OCI-LY1 (cell line): ENCODE measurements at regions not wholly inside any gene's neighbourhood (a gene's known extent, or its start where the extent isn't known, plus 50 kb on each side); places are given as distances from the start of the nearest gene placed in this dataset.
"Not testable (repeated sequence)": the region's sequence is repeated elsewhere in the genome, so short reads cannot be mapped to it uniquely, and the experiment has no call there.

ENCODE experiments used
- H2AFZ ChIP-seq: fragments of 200-600 bp; sonication (generic), shearing (Covaris generic); 2 replicates; pipeline ENCODE4 v1.6.0; 2014; ENCODE audit warnings: antibody characterized with exemption, mild to moderate bottlenecking, low read length
- H3F3A ChIP-seq: fragments of 200-600 bp; sonication (generic), shearing (Covaris generic); 2 replicates; pipeline ENCODE4 v1.6.0; 2014; ENCODE audit warnings: mild to moderate bottlenecking, antibody characterized with exemption, low read length, moderate library complexity; ENCODE audit not compliant: insufficient read depth
- H3K27ac ChIP-seq: fragments of 200-600 bp; sonication (generic); 2 replicates; pipeline ENCODE4 v1.5.1; 2014; ENCODE audit warnings: low read length, mixed run types, mild to moderate bottlenecking, low read depth; ENCODE audit not compliant: poor library complexity, severe bottlenecking
- H3K27me3 ChIP-seq: fragments of 200-600 bp; sonication (generic); 2 replicates; pipeline ENCODE4 v1.6.0; 2014; ENCODE audit warnings: antibody characterized with exemption, mild to moderate bottlenecking, low read length, moderate library complexity; ENCODE audit not compliant: insufficient read depth
- H3K36me3 ChIP-seq: fragments of 200-600 bp; sonication (generic); 2 replicates; pipeline ENCODE4 v1.6.1; 2014; ENCODE audit warnings: mild to moderate bottlenecking, antibody characterized with exemption, low read length, moderate library complexity, mixed read lengths; ENCODE audit not compliant: insufficient read depth
- H3K4me1 ChIP-seq: fragments of 200-600 bp; sonication (generic); 2 replicates; pipeline ENCODE4 v1.5.1; 2014; ENCODE audit warnings: mild to moderate bottlenecking, low read length, moderate library complexity; ENCODE audit not compliant: insufficient read depth, severe bottlenecking
- H3K4me2 ChIP-seq: fragments of 200-600 bp; sonication (generic), shearing (Covaris generic); 2 replicates; pipeline ENCODE4 v1.6.1; 2014; ENCODE audit warnings: low read length
- H3K4me3 ChIP-seq: fragments of 200-600 bp; sonication (generic); 2 replicates; pipeline ENCODE4 v1.5.1; 2014; ENCODE audit warnings: low read length, low read depth, mild to moderate bottlenecking, mixed read lengths; ENCODE audit not compliant: poor library complexity, severe bottlenecking
- H3K79me2 ChIP-seq: fragments of 200-600 bp; shearing (Covaris generic); 2 replicates; pipeline ENCODE4 v1.6.1; 2016; ENCODE audit warnings: mixed run types, low read length, mixed read lengths; ENCODE audit not compliant: insufficient read depth
- H3K9ac ChIP-seq: fragments of 200-600 bp; sonication (generic), shearing (Covaris generic); 2 replicates; pipeline ENCODE4 v1.6.1; 2014; ENCODE audit warnings: mild to moderate bottlenecking, low read length, mixed read lengths
- H3K9me2 ChIP-seq: fragments of 200-600 bp; sonication (generic), shearing (Covaris generic); 2 replicates; pipeline ENCODE4 v1.6.1; 2014; ENCODE audit warnings: low read depth, mild to moderate bottlenecking, low read length, mixed read lengths
- H3K9me3 ChIP-seq: fragments of 200-600 bp; shearing (Covaris generic); 2 replicates; pipeline ENCODE4 v1.6.1; 2014; ENCODE audit warnings: low read length, mixed read lengths
- H4K20me1 ChIP-seq: fragments of 200-600 bp; sonication (generic), shearing (Covaris generic); 2 replicates; pipeline ENCODE4 v1.6.0; 2016; ENCODE audit warnings: mild to moderate bottlenecking, low read length; ENCODE audit not compliant: insufficient read depth
- EZH2 ChIP-seq: fragments of 200-600 bp; sonication (generic), shearing (Covaris generic); IDR thresholded peaks from 2 replicates; pipeline ENCODE4 v1.8.0; 2017; ENCODE audit warnings: borderline replicate concordance, mixed run types, mild to moderate bottlenecking, antibody characterized with exemption, low read length, moderate library complexity, mixed read lengths
- TF ChIP-seq, protein P1 (sequence below): fragments of 200-600 bp; sonication (generic), shearing (Covaris generic); IDR thresholded peaks from 2 replicates; pipeline ENCODE4 v1.5.1; 2017; ENCODE audit warnings: mild to moderate bottlenecking, antibody characterized with exemption, low read length, moderate library complexity, mixed read lengths

DNA sequence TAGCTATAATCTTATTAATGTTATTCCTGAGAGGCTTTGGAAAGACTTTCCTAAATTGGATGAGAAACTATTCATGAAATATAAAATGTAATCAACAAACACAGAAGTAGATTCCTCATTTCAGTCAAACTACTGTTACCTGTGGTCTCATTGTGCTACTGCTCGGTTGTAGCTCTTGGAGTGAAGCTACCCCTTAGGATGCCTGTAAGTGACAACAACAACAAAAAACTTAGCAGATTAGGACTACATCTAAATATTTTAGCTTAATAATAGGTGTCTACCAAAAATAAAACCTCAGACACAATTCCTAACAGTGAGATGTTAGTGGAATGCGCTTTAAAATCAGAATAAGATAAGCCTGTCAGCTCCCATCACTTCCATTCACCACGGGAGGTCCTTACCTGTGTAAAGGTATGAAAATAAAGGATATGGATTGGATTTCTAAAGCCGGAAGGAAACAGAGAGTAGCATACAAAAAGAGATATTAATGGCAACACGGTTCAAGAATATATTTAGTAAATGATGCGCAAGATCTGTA, 369.2 kb downstream of the OSTF1 start:
- Histone ChIP-seq H3K4me2 (no peak overlapping the region), H4K20me1 (no peaks in the 10 kb centered on the region), H3K79me2 (no peaks in the 10 kb centered on the region), H3F3A (no peaks in the 10 kb centered on the region), H3K36me3 (no peaks in the 10 kb centered on the region), H3K27ac (no peak overlapping the region), H3K4me1 (peaks cover 15% of the 10 kb centered on the region), H3K27me3 (0 out of 2 replicates have a peak, but pooled peaks cover 3% of the 10 kb centered on the region), H3K9me3 (no peaks in the 10 kb centered on the region), H2AFZ (no peak overlapping the region), H3K9me2 (no peaks in the 10 kb centered on the region), H3K9ac (no peak overlapping the region), H3K4me3 (no peak overlapping the region)
- TF ChIP-seq, protein P1, sequence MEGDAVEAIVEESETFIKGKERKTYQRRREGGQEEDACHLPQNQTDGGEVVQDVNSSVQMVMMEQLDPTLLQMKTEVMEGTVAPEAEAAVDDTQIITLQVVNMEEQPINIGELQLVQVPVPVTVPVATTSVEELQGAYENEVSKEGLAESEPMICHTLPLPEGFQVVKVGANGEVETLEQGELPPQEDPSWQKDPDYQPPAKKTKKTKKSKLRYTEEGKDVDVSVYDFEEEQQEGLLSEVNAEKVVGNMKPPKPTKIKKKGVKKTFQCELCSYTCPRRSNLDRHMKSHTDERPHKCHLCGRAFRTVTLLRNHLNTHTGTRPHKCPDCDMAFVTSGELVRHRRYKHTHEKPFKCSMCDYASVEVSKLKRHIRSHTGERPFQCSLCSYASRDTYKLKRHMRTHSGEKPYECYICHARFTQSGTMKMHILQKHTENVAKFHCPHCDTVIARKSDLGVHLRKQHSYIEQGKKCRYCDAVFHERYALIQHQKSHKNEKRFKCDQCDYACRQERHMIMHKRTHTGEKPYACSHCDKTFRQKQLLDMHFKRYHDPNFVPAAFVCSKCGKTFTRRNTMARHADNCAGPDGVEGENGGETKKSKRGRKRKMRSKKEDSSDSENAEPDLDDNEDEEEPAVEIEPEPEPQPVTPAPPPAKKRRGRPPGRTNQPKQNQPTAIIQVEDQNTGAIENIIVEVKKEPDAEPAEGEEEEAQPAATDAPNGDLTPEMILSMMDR, result no peak
- TF ChIP-seq EZH2, result no peak

DNA sequence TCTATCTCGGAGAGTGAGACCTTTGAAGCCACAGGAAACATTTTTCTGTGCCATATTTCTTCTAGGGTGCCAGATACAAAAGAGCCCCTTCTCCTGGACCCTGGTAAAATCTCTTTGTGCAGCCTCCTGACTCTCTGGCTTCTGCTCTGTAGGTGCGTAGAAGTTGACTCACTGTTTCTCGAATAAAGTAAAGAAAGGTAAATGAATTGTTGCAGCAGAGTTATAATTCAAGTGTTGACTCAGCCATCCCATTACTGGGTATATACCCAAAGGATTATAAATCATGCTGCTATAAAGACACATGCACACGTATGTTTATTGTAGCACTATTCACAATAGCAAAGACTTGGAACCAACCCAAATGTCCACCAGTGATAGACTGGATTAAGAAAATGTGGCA, 371.0 kb downstream of the OSTF1 start:
- H3K36me3 ChIP-seq, H4K20me1 ChIP-seq, H2AFZ ChIP-seq: not testable (repeated sequence)

DNA sequence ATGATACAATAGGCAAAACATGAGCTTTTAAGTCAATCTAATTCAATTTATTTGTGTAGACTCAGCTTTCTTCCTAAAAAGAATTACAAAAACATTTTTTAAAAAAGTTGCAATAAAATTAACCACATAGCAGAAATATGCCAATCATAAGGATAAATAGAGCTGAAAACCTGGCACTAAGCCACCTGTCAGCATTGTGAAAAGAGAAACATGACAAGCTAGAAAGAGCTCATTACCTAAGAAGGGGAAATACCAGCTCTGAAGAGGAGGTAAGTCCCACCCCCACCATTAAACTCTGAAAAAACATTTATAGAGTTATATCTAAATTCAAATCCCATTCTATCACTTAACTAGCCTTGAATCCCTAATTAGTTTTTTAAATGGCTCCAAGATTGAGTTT, 372.9 kb downstream of the OSTF1 start:
- Histone ChIP-seq H3F3A (no peaks in the 10 kb centered on the region), H3K4me3 (no peak overlapping the region), H2AFZ (no peak overlapping the region), H3K9ac (no peak overlapping the region), H3K9me3 (no peaks in the 10 kb centered on the region), H3K79me2 (no peaks in the 10 kb centered on the region), H3K4me2 (no peak overlapping the region), H4K20me1 (no peaks in the 10 kb centered on the region), H3K27ac (no peak overlapping the region), H3K9me2 (no peaks in the 10 kb centered on the region), H3K27me3 (no peaks in the 10 kb centered on the region), H3K4me1 (peaks cover 2% of the 10 kb centered on the region), H3K36me3 (no peaks in the 10 kb centered on the region)
- TF ChIP-seq, protein P1, result no peak
- TF ChIP-seq EZH2, result no peak

More for the DNA sequence above, 371.0 kb downstream of the OSTF1 start:
- H3F3A ChIP-seq, H3K4me3 ChIP-seq, H3K27me3 ChIP-seq, H3K79me2 ChIP-seq, H3K9me3 ChIP-seq, H3K9me2 ChIP-seq, H3K27ac ChIP-seq, H3K4me2 ChIP-seq, H3K9ac ChIP-seq: not testable (repeated sequence)
- peaks cover 15% of the 10 kb centered on the region for H3K4me1 ChIP-seq

DNA sequence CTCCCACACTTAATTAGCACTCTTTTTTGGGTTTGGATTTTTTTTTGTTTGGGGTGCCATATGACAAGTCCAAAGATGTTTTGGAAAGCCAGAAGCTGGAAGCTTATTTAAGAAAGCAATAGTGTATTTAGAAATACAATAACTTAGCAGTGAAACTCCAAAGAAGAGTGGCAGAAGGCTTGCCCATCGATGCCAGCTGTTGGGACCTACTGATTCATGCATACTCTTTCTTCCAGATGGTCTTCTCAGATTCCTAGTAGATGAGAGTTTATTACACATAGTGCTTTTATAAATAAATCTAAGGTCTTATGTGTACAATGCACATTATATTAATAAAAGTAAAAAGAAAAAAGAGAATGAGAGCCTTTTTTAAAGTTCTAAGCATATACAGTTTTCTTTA, 374.6 kb downstream of the OSTF1 start:
- no peak overlapping the region for H3K9ac ChIP-seq
- no peaks in the 10 kb centered on the region for H3K9me3 ChIP-seq

More for the DNA sequence above, 374.6 kb downstream of the OSTF1 start:
- no peaks in the 10 kb centered on the region for H4K20me1 ChIP-seq
- H3K27me3 ChIP-seq, result no peaks in the 10 kb centered on the region
- H3K4me2 ChIP-seq, result no peak overlapping the region
- no peaks in the 10 kb centered on the region for H3K79me2 ChIP-seq
- no peaks in the 10 kb centered on the region for H3K4me1 ChIP-seq
- no peak overlapping the region for H3K27ac ChIP-seq
- no peaks in the 10 kb centered on the region for H3F3A ChIP-seq
- H3K9me2 ChIP-seq, result no peaks in the 10 kb centered on the region
- H3K4me3 ChIP-seq, result no peak overlapping the region
- TF ChIP-seq, protein P1, result no peak
- no peak for TF ChIP-seq EZH2
- no peak overlapping the region for H2AFZ ChIP-seq
- no peaks in the 10 kb centered on the region for H3K36me3 ChIP-seq
